ENCODE measurements at regions not wholly inside any gene's neighbourhood (a gene's known extent, or its start where the extent isn't known, plus 50 kb on each side); places are given as distances from the start of the nearest gene placed in this dataset.

GRCh38 chr2:7825591-7826312 is 856.1 kb upstream of the ID2 start:
- TF ChIP-seq CTCF (IDR thresholded peaks at IDR 0.05; ENCODE audit: unreplicated experiment in 3 of 3), result no peak
- Mint-ChIP-seq H3K27ac (no peak overlapping the region), H3K36me3 (ENCODE audit: low read depth) (no peaks in the 10 kb centered on the region), H3K9me3 (no peaks in the 10 kb centered on the region), H3K4me3 (no peak overlapping the region), H3K4me1 (no peaks in the 10 kb centered on the region), H3K27me3 (ENCODE audit: low read depth) (peaks cover 4% of the 10 kb centered on the region)

- peaks cover 4% of the 10 kb centered on the region for H3K27me3 Mint-ChIP-seq (ENCODE audit: low read depth)
- no peaks in the 10 kb centered on the region for H3K4me1 Mint-ChIP-seq
- no peak for TF ChIP-seq CTCF (IDR thresholded peaks at IDR 0.05; ENCODE audit: unreplicated experiment in 3 of 3)
- no peaks in the 10 kb centered on the region for H3K9me3 Mint-ChIP-seq
- no peaks in the 10 kb centered on the region for H3K36me3 Mint-ChIP-seq (ENCODE audit: low read depth)
- no peak overlapping the region for H3K27ac Mint-ChIP-seq
- H3K4me3 Mint-ChIP-seq, result no peak overlapping the region
These were observed 855.2 kb upstream of the ID2 start for GRCh38 chr2:7826656-7827055.

- Mint-ChIP-seq H3K27me3 (ENCODE audit: low read depth) (peaks cover 3% of the 10 kb centered on the region), H3K4me1 (no peaks in the 10 kb centered on the region), H3K9me3 (no peaks in the 10 kb centered on the region), H3K36me3 (ENCODE audit: low read depth) (no peaks in the 10 kb centered on the region), H3K27ac (no peak overlapping the region), H3K4me3 (no peak overlapping the region)
- TF ChIP-seq CTCF (IDR thresholded peaks at IDR 0.05; ENCODE audit: unreplicated experiment in 3 of 3), result no peak
These were observed 852.6 kb upstream of the ID2 start for GRCh38 chr2:7829241-7829640.

GRCh38 chr2:7830616-7831015 is 851.2 kb upstream of the ID2 start:
- no peak overlapping the region for H3K27ac Mint-ChIP-seq
- H3K27me3 Mint-ChIP-seq (ENCODE audit: low read depth), result no peaks in the 10 kb centered on the region
- no peaks in the 10 kb centered on the region for H3K9me3 Mint-ChIP-seq
- TF ChIP-seq CTCF (IDR thresholded peaks at IDR 0.05; ENCODE audit: unreplicated experiment in 3 of 3), result no peak
- no peak overlapping the region for H3K4me3 Mint-ChIP-seq
- peaks cover 12% of the 10 kb centered on the region for H3K4me1 Mint-ChIP-seq
- no peaks in the 10 kb centered on the region for H3K36me3 Mint-ChIP-seq (ENCODE audit: low read depth)

- peak overlapping the region in 2 of 3 experiments; percentile 38 to 58 for H3K27ac Mint-ChIP-seq
- peaks cover 17% of the 10 kb centered on the region for H3K4me1 Mint-ChIP-seq
- H3K9me3 Mint-ChIP-seq, result no peaks in the 10 kb centered on the region
- H3K27me3 Mint-ChIP-seq (ENCODE audit: low read depth), result no peaks in the 10 kb centered on the region
- no peak overlapping the region for H3K4me3 Mint-ChIP-seq
- no peaks in the 10 kb centered on the region for H3K36me3 Mint-ChIP-seq (ENCODE audit: low read depth)
- TF ChIP-seq CTCF (IDR thresholded peaks at IDR 0.05; ENCODE audit: unreplicated experiment in 3 of 3), result no peak
These were observed 846.7 kb upstream of the ID2 start for GRCh38 chr2:7835151-7835550.

Measured in nephron (organoid).